ENCODE measurements at regions not wholly inside any gene's neighbourhood (a gene's known extent, or its start where the extent isn't known, plus 50 kb on each side); places are given as distances from the start of the nearest gene placed in this dataset.

DNA sequence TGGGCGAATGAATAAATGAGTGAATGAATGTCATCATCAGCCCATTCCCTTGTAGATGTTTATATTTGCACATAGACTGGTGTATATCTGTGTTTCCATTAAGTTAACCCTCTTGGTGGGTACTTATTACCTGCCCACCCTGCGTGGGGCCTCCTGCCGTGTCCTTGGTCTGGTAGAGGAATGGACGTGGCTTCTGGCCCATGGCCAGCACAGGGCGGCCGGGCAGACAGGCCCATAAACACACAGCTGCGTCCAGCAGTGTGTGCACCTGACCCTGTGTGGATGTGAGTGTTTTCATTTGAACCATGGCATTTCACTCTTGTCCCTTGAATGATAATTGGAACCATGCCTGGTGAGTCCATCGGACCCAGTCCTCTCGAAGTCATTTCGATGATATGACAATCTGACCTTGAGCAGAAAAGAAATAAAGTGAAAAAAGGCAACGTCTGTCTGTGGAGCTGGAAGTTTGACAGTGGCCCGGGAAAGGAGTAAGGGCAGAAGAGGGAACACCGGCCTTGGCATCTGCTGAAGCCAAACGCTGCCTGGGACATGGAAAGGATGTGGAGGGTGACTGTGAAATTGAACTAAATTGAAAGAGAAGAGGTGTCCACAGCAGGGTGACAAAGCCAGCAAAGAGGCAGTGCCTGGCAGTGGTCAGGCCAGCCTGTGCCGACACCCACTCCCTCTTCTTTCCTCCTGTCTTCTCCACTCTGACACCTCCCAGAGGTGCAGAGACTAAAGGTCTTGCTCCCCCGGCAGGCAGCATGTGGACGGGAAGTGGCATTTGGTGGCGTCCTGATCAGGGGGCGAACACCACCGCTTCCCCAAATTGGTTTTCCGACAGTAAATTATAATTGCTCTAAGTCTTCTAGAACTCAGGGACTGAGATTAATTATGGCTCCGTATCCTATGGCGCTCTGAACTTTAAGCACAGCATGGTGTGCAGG is 199.0 kb upstream of the ZMIZ1 start (continued):
- TF ChIP-seq, protein P1, sequence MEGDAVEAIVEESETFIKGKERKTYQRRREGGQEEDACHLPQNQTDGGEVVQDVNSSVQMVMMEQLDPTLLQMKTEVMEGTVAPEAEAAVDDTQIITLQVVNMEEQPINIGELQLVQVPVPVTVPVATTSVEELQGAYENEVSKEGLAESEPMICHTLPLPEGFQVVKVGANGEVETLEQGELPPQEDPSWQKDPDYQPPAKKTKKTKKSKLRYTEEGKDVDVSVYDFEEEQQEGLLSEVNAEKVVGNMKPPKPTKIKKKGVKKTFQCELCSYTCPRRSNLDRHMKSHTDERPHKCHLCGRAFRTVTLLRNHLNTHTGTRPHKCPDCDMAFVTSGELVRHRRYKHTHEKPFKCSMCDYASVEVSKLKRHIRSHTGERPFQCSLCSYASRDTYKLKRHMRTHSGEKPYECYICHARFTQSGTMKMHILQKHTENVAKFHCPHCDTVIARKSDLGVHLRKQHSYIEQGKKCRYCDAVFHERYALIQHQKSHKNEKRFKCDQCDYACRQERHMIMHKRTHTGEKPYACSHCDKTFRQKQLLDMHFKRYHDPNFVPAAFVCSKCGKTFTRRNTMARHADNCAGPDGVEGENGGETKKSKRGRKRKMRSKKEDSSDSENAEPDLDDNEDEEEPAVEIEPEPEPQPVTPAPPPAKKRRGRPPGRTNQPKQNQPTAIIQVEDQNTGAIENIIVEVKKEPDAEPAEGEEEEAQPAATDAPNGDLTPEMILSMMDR (IDR thresholded peaks at IDR 0.05), result no peak
- no peak for TF ChIP-seq TEAD4 (IDR thresholded peaks at IDR 0.05; ENCODE audit: borderline replicate concordance, insufficient read depth)
- TF ChIP-seq, protein P2, sequence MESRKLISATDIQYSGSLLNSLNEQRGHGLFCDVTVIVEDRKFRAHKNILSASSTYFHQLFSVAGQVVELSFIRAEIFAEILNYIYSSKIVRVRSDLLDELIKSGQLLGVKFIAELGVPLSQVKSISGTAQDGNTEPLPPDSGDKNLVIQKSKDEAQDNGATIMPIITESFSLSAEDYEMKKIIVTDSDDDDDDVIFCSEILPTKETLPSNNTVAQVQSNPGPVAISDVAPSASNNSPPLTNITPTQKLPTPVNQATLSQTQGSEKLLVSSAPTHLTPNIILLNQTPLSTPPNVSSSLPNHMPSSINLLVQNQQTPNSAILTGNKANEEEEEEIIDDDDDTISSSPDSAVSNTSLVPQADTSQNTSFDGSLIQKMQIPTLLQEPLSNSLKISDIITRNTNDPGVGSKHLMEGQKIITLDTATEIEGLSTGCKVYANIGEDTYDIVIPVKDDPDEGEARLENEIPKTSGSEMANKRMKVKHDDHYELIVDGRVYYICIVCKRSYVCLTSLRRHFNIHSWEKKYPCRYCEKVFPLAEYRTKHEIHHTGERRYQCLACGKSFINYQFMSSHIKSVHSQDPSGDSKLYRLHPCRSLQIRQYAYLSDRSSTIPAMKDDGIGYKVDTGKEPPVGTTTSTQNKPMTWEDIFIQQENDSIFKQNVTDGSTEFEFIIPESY (IDR thresholded peaks at IDR 0.05; ENCODE audit: borderline replicate concordance, low read depth), result no peak

DNA sequence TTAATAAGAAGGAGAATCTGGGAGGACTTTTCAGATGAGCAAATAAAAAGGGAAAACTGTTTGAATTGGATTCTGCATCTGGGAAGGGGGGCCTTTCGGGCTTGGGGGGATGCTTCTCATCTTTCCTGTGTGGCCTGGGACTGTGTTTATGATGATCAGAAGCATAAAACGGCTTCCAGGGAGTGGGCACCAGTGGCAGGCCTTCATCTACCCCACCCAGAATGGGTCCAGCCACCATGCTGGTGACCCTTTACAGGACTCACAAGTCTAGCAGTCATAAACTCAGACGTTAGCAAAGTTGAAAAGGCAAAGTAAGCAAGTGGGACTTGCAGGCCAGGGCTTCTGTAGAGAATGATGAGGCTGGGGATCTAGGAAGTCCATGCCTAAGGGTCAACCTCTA is 198.3 kb upstream of the ZMIZ1 start:
- 49% methylated on average over 3 of the region's 3 CpGs for WGBS (ENCODE audit: low lambda C conversion rate)
- H2AFZ ChIP-seq (ENCODE audit: low read depth), result no peak overlapping the region

More for the DNA sequence above, 198.3 kb upstream of the ZMIZ1 start:
- Histone ChIP-seq H3F3A (replicated peaks; ENCODE audit: insufficient read depth) (no peaks in the 10 kb centered on the region), H3K27ac (ENCODE audit: low read depth in 2 of 2, low read length in 1 of 2) (no peak overlapping the region), H3K36me3 (replicated peaks in 1 of 2; ENCODE audit: control insufficient read depth in 1 of 2, insufficient read depth in 2 of 2, low read length in 1 of 2) (no peaks in the 10 kb centered on the region), H3K4me3 (ENCODE audit: low read depth in 2 of 2, low read length in 1 of 2) (no peak overlapping the region), H3K4me1 (ENCODE audit: control insufficient read depth in 1 of 2, insufficient read depth in 2 of 2, low read depth in 1 of 2, low read length in 1 of 2) (peaks cover 0 to 29% of the 10 kb centered on the region in 2 experiments; a peak in 1 of 4 replicates), H3K4me2 (no peak overlapping the region), H3K9ac (no peak overlapping the region), H3K27me3 (ENCODE audit: insufficient read depth) (no peaks in the 10 kb centered on the region; the same call in 1 of the 2 replicates), H3K9me2 (no peaks in the 10 kb centered on the region), H4K20me1 (ENCODE audit: insufficient read depth) (no peaks in the 10 kb centered on the region), H3K9me3 (no peaks in the 10 kb centered on the region), H3K79me2 (ENCODE audit: insufficient read depth) (no peaks in the 10 kb centered on the region)
- CTCF ChIA-PET, result interaction anchor here (0.6 kb wide), 1 partner anchor 197 kb away, joined by 3 read pairs; no protein-coding TSS in a partner anchor
- POLR2A ChIA-PET, result no interaction called here
- DNase-seq, result no peak
- TF ChIP-seq YY1 (IDR thresholded peaks at IDR 0.05; ENCODE audit: low read depth) (no peak), EP300 (IDR thresholded peaks at IDR 0.05; ENCODE audit: borderline replicate concordance in 1 of 2, low read depth in 1 of 2, low read length in 1 of 2) (no peak), GABPA (IDR thresholded peaks at IDR 0.05; ENCODE audit: low read depth) (no peak), RAD21 (IDR thresholded peaks at IDR 0.05; ENCODE audit: low read length) (no peak), RXRA (IDR thresholded peaks at IDR 0.05; ENCODE audit: borderline replicate concordance, low read depth) (no peak), FOSL2 (IDR thresholded peaks at IDR 0.05; ENCODE audit: borderline replicate concordance, low read depth) (no peak), TCF12 (IDR thresholded peaks at IDR 0.05) (no peak), FOXJ3 (CRISPR knock-in tag; IDR thresholded peaks at IDR 0.05) (no peak), SIN3A (IDR thresholded peaks at IDR 0.05; ENCODE audit: borderline replicate concordance, low read depth, low read length) (no peak), NFIC (IDR thresholded peaks at IDR 0.05; ENCODE audit: borderline replicate concordance) (no peak)
- TF ChIP-seq, protein P3, sequence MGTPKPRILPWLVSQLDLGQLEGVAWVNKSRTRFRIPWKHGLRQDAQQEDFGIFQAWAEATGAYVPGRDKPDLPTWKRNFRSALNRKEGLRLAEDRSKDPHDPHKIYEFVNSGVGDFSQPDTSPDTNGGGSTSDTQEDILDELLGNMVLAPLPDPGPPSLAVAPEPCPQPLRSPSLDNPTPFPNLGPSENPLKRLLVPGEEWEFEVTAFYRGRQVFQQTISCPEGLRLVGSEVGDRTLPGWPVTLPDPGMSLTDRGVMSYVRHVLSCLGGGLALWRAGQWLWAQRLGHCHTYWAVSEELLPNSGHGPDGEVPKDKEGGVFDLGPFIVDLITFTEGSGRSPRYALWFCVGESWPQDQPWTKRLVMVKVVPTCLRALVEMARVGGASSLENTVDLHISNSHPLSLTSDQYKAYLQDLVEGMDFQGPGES (IDR thresholded peaks at IDR 0.05; ENCODE audit: low read depth, low read length), result no peak
- TF ChIP-seq, protein P4, sequence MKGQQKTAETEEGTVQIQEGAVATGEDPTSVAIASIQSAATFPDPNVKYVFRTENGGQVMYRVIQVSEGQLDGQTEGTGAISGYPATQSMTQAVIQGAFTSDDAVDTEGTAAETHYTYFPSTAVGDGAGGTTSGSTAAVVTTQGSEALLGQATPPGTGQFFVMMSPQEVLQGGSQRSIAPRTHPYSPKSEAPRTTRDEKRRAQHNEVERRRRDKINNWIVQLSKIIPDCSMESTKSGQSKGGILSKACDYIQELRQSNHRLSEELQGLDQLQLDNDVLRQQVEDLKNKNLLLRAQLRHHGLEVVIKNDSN (IDR thresholded peaks at IDR 0.05; ENCODE audit: borderline replicate concordance, low read depth), result no peak
- TF ChIP-seq, protein P2 (IDR thresholded peaks at IDR 0.05; ENCODE audit: borderline replicate concordance, low read depth), result no peak
- TF ChIP-seq, protein P1 (IDR thresholded peaks at IDR 0.05), result no peak
- TF ChIP-seq, protein P5, sequence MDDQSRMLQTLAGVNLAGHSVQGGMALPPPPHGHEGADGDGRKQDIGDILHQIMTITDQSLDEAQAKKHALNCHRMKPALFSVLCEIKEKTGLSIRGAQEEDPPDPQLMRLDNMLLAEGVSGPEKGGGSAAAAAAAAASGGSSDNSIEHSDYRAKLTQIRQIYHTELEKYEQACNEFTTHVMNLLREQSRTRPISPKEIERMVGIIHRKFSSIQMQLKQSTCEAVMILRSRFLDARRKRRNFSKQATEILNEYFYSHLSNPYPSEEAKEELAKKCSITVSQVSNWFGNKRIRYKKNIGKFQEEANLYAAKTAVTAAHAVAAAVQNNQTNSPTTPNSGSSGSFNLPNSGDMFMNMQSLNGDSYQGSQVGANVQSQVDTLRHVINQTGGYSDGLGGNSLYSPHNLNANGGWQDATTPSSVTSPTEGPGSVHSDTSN (IDR thresholded peaks at IDR 0.05), result no peak
